ENCODE measurements at regions not wholly inside any gene's neighbourhood (a gene's known extent, or its start where the extent isn't known, plus 50 kb on each side); places are given as distances from the start of the nearest gene placed in this dataset.

- DNase-seq (ENCODE audit: low spot score), result no peak
These were observed 158.2 kb downstream of the TDRD15 start for GRCh38 chr2:21281791-21282514.

- no peak for DNase-seq (ENCODE audit: low spot score)
These were observed 158.7 kb downstream of the TDRD15 start for GRCh38 chr2:21282515-21282898.

- no peak for DNase-seq (ENCODE audit: low spot score)
These were observed 164.5 kb downstream of the TDRD15 start for GRCh38 chr2:21288299-21288698.

GRCh38 chr2:21288739-21289520 lies 165.2 kb downstream of the TDRD15 start:
- no peak for DNase-seq (ENCODE audit: low spot score)

GRCh38 chr2:21289551-21289950 lies 165.8 kb downstream of the TDRD15 start:
- DNase-seq (ENCODE audit: low spot score), result no peak

GRCh38 chr2:21289989-21290388 lies 166.2 kb downstream of the TDRD15 start:
- DNase-seq (ENCODE audit: low spot score), result no peak

GRCh38 chr2:21291426-21291825 lies 167.7 kb downstream of the TDRD15 start:
- DNase-seq (ENCODE audit: low spot score), result no peak

- DNase-seq (ENCODE audit: low spot score), result no peak
These were observed 170.7 kb downstream of the TDRD15 start for GRCh38 chr2:21294446-21294845.

GRCh38 chr2:21299411-21299810 lies 175.6 kb downstream of the TDRD15 start:
- no peak for DNase-seq (ENCODE audit: low spot score)

GRCh38 chr2:21301871-21302455 lies 178.2 kb downstream of the TDRD15 start:
- no peak for DNase-seq (ENCODE audit: low spot score)

- DNase-seq (ENCODE audit: low spot score), result no peak
These were observed 180.1 kb downstream of the TDRD15 start for GRCh38 chr2:21303876-21304275.

- no peak for DNase-seq (ENCODE audit: low spot score)
These were observed 181.8 kb downstream of the TDRD15 start for GRCh38 chr2:21305581-21305980.

- DNase-seq (ENCODE audit: low spot score), result no peak
These were observed 182.5 kb downstream of the TDRD15 start for GRCh38 chr2:21306235-21306634.

GRCh38 chr2:21307037-21307436 lies 183.3 kb downstream of the TDRD15 start:
- no peak for DNase-seq (ENCODE audit: low spot score)

GRCh38 chr2:21310493-21310892 lies 186.7 kb downstream of the TDRD15 start:
- no peak for DNase-seq (ENCODE audit: low spot score)

- no peak for DNase-seq (ENCODE audit: low spot score)
These were observed 190.6 kb downstream of the TDRD15 start for GRCh38 chr2:21314322-21314835.

GRCh38 chr2:21317131-21317530 lies 193.4 kb downstream of the TDRD15 start:
- DNase-seq (ENCODE audit: low spot score), result no peak

GRCh38 chr2:21318263-21318662 lies 194.5 kb downstream of the TDRD15 start:
- DNase-seq (ENCODE audit: low spot score), result no peak

- DNase-seq (ENCODE audit: low spot score), result no peak
These were observed 202.4 kb downstream of the TDRD15 start for GRCh38 chr2:21326152-21326551.

- DNase-seq (ENCODE audit: low spot score), result no peak
These were observed 204.4 kb downstream of the TDRD15 start for GRCh38 chr2:21328177-21328576.

GRCh38 chr2:21330786-21331391 lies 207.1 kb downstream of the TDRD15 start:
- no peak for DNase-seq (ENCODE audit: low spot score)

GRCh38 chr2:21331625-21332370 lies 208.0 kb downstream of the TDRD15 start:
- DNase-seq (ENCODE audit: low spot score), result no peak

Data from ureter (tissue), 1 donor.